ENCODE measurements at regions not wholly inside any gene's neighbourhood (a gene's known extent, or its start where the extent isn't known, plus 50 kb on each side); places are given as distances from the start of the nearest gene placed in this dataset.
"Not testable (repeated sequence)": the region's sequence is repeated elsewhere in the genome, so short reads cannot be mapped to it uniquely, and the experiment has no call there.

DNA sequence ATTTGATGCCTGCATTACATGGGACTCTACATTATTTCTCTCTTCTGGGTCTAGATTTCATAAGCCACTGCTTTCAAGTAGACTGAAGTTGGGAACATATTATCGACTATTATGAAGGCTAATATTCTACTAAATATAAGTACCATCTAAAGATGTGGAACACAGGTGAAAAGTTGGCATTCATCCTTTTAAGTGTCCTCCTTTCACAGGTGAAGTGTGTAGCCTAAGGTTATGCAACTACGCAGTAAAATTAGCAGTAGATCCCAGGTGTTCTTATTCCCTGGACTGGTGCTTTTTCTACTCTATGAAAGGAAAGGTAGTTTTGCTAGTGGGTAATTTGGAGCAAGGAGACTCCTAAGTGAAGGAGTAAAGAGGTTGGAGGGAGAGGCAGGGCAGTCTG, 88.2 kb upstream of the DPP10 start:
- Histone ChIP-seq H3K36me3 (no peaks in the 10 kb centered on the region), H3K4me3 (no peak overlapping the region), H3K4me1 (no peaks in the 10 kb centered on the region), H3K27ac (no peak overlapping the region), H3K9me3 (no peaks in the 10 kb centered on the region), H3K27me3 (no peaks in the 10 kb centered on the region)
- intact Hi-C loops (cut with DNase I): no loop called here
- no peak for DNase-seq (ENCODE audit: low spot score in 2 of 2)
- TF ChIP-seq, protein P1, sequence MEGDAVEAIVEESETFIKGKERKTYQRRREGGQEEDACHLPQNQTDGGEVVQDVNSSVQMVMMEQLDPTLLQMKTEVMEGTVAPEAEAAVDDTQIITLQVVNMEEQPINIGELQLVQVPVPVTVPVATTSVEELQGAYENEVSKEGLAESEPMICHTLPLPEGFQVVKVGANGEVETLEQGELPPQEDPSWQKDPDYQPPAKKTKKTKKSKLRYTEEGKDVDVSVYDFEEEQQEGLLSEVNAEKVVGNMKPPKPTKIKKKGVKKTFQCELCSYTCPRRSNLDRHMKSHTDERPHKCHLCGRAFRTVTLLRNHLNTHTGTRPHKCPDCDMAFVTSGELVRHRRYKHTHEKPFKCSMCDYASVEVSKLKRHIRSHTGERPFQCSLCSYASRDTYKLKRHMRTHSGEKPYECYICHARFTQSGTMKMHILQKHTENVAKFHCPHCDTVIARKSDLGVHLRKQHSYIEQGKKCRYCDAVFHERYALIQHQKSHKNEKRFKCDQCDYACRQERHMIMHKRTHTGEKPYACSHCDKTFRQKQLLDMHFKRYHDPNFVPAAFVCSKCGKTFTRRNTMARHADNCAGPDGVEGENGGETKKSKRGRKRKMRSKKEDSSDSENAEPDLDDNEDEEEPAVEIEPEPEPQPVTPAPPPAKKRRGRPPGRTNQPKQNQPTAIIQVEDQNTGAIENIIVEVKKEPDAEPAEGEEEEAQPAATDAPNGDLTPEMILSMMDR (IDR thresholded peaks at IDR 0.05): no peak

DNA sequence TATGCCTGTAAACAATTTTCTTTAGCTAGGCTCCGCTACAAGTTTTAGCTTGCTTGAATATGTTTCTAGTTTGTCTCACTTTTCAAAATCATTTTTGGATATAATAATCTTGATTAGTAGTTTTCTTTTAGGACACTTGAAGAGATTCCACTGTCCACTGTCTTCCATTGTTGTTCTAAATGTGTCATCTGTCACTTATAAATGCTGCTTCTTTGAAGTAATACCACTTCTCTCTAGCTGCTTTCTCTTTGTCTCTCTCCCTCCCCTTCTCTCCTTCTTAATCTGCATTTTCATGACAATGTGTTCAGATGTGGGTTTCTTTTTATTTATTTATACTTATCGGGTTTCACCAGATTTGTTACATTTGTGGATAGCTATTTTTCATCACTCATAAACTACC, 73.7 kb upstream of the DPP10 start:
- no peak for DNase-seq (ENCODE audit: low spot score in 2 of 2)
- H3K27ac ChIP-seq: no peak overlapping the region
- TF ChIP-seq, protein P1 (IDR thresholded peaks at IDR 0.05): no peak
- intact Hi-C loops (cut with DNase I): no loop called here
- no peak overlapping the region for H3K4me3 ChIP-seq
- H3K4me1 ChIP-seq: no peaks in the 10 kb centered on the region
- no peaks in the 10 kb centered on the region for H3K36me3 ChIP-seq
- peaks cover 0 to 27% of the 10 kb centered on the region in 2 donors for H3K9me3 ChIP-seq
- no peaks in the 10 kb centered on the region for H3K27me3 ChIP-seq

GRCh38 chr2:114371721-114372120, 70.7 kb upstream of the DPP10 start:
- H3K4me3 ChIP-seq; DNase-seq (ENCODE audit: low spot score in 2 of 2); intact Hi-C loops (cut with DNase I); H3K27ac ChIP-seq; H3K4me1 ChIP-seq; H3K27me3 ChIP-seq; H3K36me3 ChIP-seq: not testable (repeated sequence)
- H3K9me3 ChIP-seq: peaks cover 0 to 27% of the 10 kb centered on the region in 2 donors

- Histone ChIP-seq H3K4me1 (no peaks in the 10 kb centered on the region), H3K9me3 (peaks cover 0 to 18% of the 10 kb centered on the region in 2 donors), H3K27me3 (no peaks in the 10 kb centered on the region), H3K27ac (no peak overlapping the region), H3K36me3 (no peaks in the 10 kb centered on the region), H3K4me3 (no peak overlapping the region)
- TF ChIP-seq, protein P1 (IDR thresholded peaks at IDR 0.05): no peak
- DNase-seq (ENCODE audit: low spot score in 2 of 2): no peak
- intact Hi-C loops (cut with DNase I): no loop called here
These were observed 68.8 kb upstream of the DPP10 start for GRCh38 chr2:114373591-114373990.

GRCh38 chr2:114384441-114384840, 58.0 kb upstream of the DPP10 start:
- intact Hi-C loops (cut with DNase I): no loop called here

DNA sequence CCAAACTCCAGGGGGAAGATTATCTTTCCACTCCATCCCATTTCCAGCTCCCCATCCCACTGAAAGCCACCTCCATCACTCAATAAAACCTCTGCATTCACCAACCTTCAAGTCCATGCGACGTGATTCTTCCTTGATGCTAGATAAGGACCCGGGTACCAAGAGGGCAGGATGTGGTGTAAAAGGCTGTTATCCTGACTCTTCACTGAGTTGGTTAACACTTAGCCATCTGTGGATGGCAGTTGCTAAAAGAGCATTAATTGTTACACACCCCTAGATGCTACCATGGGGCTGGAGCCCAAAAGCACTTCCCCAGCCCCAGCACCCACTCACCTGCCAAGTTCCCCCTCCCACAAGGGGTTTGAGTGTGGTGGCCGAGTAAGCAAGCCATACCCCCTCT, 53.4 kb upstream of the DPP10 start:
- Histone ChIP-seq H3K36me3 (no peaks in the 10 kb centered on the region), H3K4me1 (no peaks in the 10 kb centered on the region), H3K27me3 (no peaks in the 10 kb centered on the region), H3K9me3 (peaks cover 0 to 4% of the 10 kb centered on the region in 2 donors), H3K27ac (no peak overlapping the region), H3K4me3 (no peak overlapping the region)
- intact Hi-C loops (cut with DNase I): no loop called here
- TF ChIP-seq, protein P1 (IDR thresholded peaks at IDR 0.05): no peak
- no peak for DNase-seq (ENCODE audit: low spot score in 2 of 2)

More at GRCh38 chr2:114384441-114384840, 58.0 kb upstream of the DPP10 start:
- H3K36me3 ChIP-seq: no peaks in the 10 kb centered on the region
- H3K27ac ChIP-seq: no peak overlapping the region
- H3K4me1 ChIP-seq: no peaks in the 10 kb centered on the region
- TF ChIP-seq, protein P1 (IDR thresholded peaks at IDR 0.05): no peak
- H3K4me3 ChIP-seq: no peak overlapping the region
- no peak for DNase-seq (ENCODE audit: low spot score in 2 of 2)
- H3K9me3 ChIP-seq: no peaks in the 10 kb centered on the region
- no peaks in the 10 kb centered on the region for H3K27me3 ChIP-seq

Measured in ascending aorta (tissue), 2 donors.